ENCODE measurements at regions not wholly inside any gene's neighbourhood (a gene's known extent, or its start where the extent isn't known, plus 50 kb on each side); places are given as distances from the start of the nearest gene placed in this dataset.
A peak's percentile ranks its signal among the peaks of the same experiment; 100 is the strongest.

DNA sequence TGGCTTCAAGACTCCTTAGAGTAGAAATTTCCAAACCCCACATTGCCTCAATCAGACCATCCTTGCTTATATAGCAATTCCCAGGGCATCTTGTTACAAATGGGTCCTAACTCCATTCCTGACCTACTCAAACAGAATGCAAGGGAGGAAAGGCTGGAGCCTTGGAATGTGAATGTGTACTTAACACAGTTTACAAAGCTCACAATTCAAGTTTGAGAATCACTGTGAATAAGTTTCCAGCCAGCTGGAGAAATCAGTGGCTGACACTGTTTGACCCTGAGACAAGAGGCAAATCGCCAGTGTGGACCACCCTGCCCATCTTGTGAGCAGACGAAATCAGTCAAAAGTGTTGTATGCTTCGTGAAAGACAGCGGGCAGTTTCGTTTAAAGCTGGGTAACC lies 65.5 kb downstream of the SOWAHC start:
- Histone ChIP-seq H3K4me1 (ENCODE audit: control insufficient read depth, insufficient read depth, low read length) (no peaks in the 10 kb centered on the region), H3K27ac (ENCODE audit: low read length) (no peak overlapping the region), H3K4me3 (ENCODE audit: low read length) (no peak overlapping the region), H3K27me3 (ENCODE audit: control insufficient read depth, insufficient read depth, low read length) (no peaks in the 10 kb centered on the region), H3K9me3 (replicated peaks; ENCODE audit: control insufficient read depth, low read depth, low read length) (no peaks in the 10 kb centered on the region), H3K36me3 (ENCODE audit: control insufficient read depth, insufficient read depth, low read length) (no peaks in the 10 kb centered on the region)
- WGBS (ENCODE audit: insufficient coverage): 67% methylated on average over 1 of the region's 5 CpGs
- DNase-seq: no peak

DNA sequence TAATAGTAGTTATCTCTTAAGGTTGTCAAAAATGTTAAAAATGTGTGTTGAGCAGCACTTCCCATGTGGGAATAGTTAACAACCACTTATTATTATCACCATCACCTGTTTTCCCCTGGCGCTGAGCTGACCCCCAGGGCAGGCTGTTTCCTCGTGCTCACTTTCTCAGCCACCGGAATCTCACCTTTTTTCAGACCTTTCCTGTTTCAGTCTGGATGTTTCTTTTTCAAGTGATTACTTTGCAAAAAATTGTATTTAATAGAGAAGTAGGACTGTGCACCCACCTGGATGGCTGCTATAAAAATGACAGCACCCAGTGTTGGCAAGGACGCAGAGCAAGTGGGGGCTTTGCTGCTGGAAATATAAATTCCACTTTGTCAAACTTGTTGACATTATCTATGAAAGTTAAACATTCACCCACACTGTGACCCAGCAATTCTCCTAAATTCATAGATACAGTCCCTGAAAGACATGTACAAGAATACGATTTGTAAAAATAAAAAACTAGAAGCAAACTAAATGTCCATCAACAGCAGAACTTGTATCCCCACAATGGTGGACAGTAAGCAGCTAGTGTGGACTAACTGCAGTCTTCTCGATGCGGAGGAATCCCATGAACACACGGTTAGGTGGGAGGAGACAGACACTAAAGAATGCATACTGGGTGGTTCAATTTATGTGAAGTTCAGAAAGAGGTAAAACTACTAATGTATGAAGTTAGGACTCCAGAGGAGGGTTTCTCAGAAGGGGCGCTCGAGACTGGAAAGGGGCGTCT lies 66.5 kb downstream of the SOWAHC start:
- H3K36me3 ChIP-seq (ENCODE audit: control insufficient read depth, insufficient read depth, low read length): no peaks in the 10 kb centered on the region
- H3K27ac ChIP-seq (ENCODE audit: low read length): no peak overlapping the region
- 56% methylated on average over 3 of the region's 11 CpGs for WGBS (ENCODE audit: insufficient coverage)
- H3K4me1 ChIP-seq (ENCODE audit: control insufficient read depth, insufficient read depth, low read length): no peaks in the 10 kb centered on the region
- no peaks in the 10 kb centered on the region for H3K9me3 ChIP-seq (replicated peaks; ENCODE audit: control insufficient read depth, low read depth, low read length)
- no peak overlapping the region for H3K4me3 ChIP-seq (ENCODE audit: low read length)
- DNase-seq: no peak
- H3K27me3 ChIP-seq (ENCODE audit: control insufficient read depth, insufficient read depth, low read length): no peaks in the 10 kb centered on the region

DNA sequence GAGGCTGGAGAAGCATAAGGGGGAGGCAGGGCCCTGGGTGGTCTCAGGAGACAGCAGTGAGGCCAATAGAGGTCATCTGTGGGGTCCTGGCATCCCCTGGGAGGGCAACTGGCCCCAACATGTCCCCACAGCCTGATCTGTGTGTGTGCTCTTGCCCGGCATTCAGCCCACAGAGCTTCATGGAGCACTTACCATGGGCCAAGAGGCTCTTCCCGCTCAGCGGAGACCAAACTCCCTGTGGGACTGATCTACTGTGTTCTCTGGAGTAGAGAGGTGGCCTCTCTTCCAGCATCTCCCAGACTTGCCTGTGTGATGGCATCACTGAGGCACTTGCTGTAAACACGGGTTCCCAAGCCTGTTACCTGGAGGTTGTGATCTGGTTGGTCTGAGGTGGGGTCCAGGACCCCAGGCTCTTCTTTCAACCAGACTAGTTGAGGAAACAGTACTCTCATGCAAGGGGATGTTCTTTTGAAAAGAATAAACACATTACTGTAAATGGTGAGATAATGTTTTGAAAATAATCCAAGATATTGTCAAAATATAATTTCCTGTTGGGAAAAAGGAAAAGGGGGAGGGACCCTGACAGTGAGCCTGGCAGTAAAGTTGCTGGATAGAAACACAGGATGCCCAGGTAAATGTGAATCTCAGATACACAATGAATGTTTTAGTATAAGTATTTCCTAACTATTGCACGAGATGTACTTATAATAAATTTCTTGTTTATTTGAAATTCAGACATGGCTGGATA lies 67.6 kb downstream of the SOWAHC start:
- DNase-seq: no peak
- WGBS (ENCODE audit: insufficient coverage): no CpG with 5 or more reads among the region's 5 CpGs
- Histone ChIP-seq H3K4me3 (ENCODE audit: low read length) (no peak overlapping the region), H3K27ac (ENCODE audit: low read length) (peak overlapping the region; percentile 37), H3K36me3 (ENCODE audit: control insufficient read depth, insufficient read depth, low read length) (no peaks in the 10 kb centered on the region), H3K4me1 (ENCODE audit: control insufficient read depth, insufficient read depth, low read length) (no peaks in the 10 kb centered on the region), H3K9me3 (replicated peaks; ENCODE audit: control insufficient read depth, low read depth, low read length) (no peaks in the 10 kb centered on the region), H3K27me3 (ENCODE audit: control insufficient read depth, insufficient read depth, low read length) (no peaks in the 10 kb centered on the region)

DNA sequence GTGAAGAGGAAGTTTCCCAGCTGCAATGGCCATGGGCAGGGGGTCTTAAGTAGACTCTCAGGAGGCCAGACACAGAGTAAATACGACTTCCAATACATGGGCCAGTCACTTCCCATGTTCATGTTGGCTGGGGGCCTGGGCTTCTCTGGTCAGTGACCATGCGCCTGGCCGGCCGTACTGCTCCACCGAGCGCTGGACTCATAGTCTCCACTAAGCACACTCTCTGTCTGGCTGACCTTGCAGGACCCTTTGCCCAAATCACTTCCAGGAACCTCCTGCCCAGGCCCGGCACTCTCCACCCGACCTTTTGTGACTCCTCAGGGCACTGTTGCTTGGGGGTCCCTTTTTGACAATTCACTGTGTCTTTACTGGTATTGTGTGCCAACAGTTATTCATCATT lies 69.3 kb downstream of the SOWAHC start:
- H3K4me1 ChIP-seq (ENCODE audit: control insufficient read depth, insufficient read depth, low read length): no peaks in the 10 kb centered on the region
- H3K9me3 ChIP-seq (replicated peaks; ENCODE audit: control insufficient read depth, low read depth, low read length): no peaks in the 10 kb centered on the region
- no peak for DNase-seq
- no peak overlapping the region for H3K27ac ChIP-seq (ENCODE audit: low read length)
- no peak overlapping the region for H3K4me3 ChIP-seq (ENCODE audit: low read length)
- 46% methylated on average over 5 of the region's 8 CpGs for WGBS (ENCODE audit: insufficient coverage)
- no peaks in the 10 kb centered on the region for H3K36me3 ChIP-seq (ENCODE audit: control insufficient read depth, insufficient read depth, low read length)
- no peaks in the 10 kb centered on the region for H3K27me3 ChIP-seq (ENCODE audit: control insufficient read depth, insufficient read depth, low read length)

DNA sequence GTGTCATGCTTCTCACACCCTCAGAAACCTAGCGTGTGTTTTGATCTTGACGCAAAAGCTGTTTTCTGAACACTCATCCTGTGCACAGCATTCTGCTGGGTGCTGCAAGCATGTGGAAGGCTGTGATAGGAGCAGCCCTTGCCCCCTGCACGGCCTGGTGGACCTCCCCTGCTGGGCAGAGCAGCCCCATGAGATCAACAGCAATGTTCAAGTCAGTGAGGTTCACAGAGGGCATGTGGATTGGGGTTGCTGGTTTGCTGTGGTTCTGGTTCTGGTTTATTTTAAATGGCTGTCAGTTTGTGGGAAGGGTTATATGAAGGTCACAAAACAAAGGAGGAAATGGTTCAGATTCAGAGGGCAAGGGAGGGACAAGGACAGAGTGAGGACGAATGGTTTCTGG lies 71.3 kb downstream of the SOWAHC start:
- Histone ChIP-seq H3K27me3 (ENCODE audit: control insufficient read depth, insufficient read depth, low read length) (no peaks in the 10 kb centered on the region), H3K9me3 (replicated peaks; ENCODE audit: control insufficient read depth, low read depth, low read length) (no peaks in the 10 kb centered on the region), H3K4me1 (ENCODE audit: control insufficient read depth, insufficient read depth, low read length) (peaks cover 10% of the 10 kb centered on the region), H3K4me3 (ENCODE audit: low read length) (no peak overlapping the region), H3K27ac (ENCODE audit: low read length) (no peak overlapping the region), H3K36me3 (ENCODE audit: control insufficient read depth, insufficient read depth, low read length) (no peaks in the 10 kb centered on the region)
- DNase-seq: no peak
- 71% methylated on average over 3 of the region's 4 CpGs for WGBS (ENCODE audit: insufficient coverage)

DNA sequence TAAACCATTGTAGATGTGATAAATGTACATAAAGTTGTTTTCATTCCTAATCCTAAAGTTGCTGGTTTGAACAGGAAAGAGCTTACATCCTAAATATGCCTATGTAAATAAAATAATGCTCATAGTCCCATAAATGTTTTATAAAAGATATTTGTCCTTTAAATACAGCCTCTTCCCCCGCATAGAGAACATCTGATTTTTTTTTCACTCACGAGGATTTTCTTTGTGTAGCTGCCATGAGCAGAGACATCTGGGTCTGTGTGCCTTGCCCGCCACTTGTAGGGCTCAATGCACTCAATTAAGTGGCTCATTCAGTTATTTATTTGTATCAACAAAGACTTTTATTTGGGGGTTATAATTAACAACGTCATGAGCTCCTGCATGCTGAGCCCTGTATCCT lies 72.8 kb downstream of the SOWAHC start:
- DNase-seq: no peak
- no peak overlapping the region for H3K4me3 ChIP-seq (ENCODE audit: low read length)
- H3K36me3 ChIP-seq (ENCODE audit: control insufficient read depth, insufficient read depth, low read length): no peaks in the 10 kb centered on the region
- peaks cover 20% of the 10 kb centered on the region for H3K4me1 ChIP-seq (ENCODE audit: control insufficient read depth, insufficient read depth, low read length)
- no peaks in the 10 kb centered on the region for H3K27me3 ChIP-seq (ENCODE audit: control insufficient read depth, insufficient read depth, low read length)
- no peak overlapping the region for H3K27ac ChIP-seq (ENCODE audit: low read length)
- no CpG with 5 or more reads among the region's 4 CpGs for WGBS (ENCODE audit: insufficient coverage)
- no peaks in the 10 kb centered on the region for H3K9me3 ChIP-seq (replicated peaks; ENCODE audit: control insufficient read depth, low read depth, low read length)

DNA sequence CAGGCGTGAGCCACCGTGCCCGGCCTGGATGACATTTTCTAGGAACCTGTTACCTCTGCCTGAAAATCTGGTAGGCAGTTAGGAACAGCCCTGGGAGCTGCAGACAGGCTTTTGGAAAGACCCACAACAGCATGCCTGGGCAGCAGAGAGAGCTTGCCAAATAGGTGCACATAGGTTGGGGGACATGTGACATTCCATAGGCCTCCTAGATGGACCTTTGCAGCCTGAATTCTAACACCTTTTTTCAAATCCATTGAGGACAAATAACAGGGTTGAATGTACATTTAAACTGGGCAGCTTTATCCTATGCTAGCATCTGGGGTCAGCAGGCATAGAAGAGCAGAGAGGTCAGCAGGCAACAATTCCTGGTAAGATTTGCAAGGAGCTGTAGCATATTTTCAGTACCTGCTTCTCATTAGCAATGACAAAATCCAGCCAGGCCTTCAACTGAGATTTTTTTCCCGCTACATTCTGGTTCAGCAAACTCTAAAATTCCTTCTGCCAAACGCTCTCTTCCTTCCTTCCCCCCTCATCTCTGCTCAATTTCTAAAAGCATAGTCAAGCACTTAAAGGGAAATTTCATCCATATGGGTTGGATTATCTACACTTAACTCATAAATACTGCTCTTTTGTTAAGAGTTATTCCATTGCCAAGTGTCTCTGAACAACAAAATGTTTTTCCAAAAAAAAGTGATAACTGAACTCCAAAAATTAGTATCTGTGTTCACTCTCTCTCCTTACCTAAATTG lies 75.2 kb downstream of the SOWAHC start:
- Histone ChIP-seq H3K4me3 (ENCODE audit: low read length) (no peak overlapping the region), H3K27ac (ENCODE audit: low read length) (peak overlapping the region; percentile 45), H3K27me3 (ENCODE audit: control insufficient read depth, insufficient read depth, low read length) (no peaks in the 10 kb centered on the region), H3K4me1 (ENCODE audit: control insufficient read depth, insufficient read depth, low read length) (peaks cover 20% of the 10 kb centered on the region), H3K9me3 (replicated peaks; ENCODE audit: control insufficient read depth, low read depth, low read length) (no peaks in the 10 kb centered on the region), H3K36me3 (ENCODE audit: control insufficient read depth, insufficient read depth, low read length) (no peaks in the 10 kb centered on the region)
- peak; percentile 91 for DNase-seq
- 49% methylated on average over 4 of the region's 5 CpGs for WGBS (ENCODE audit: insufficient coverage)

DNA sequence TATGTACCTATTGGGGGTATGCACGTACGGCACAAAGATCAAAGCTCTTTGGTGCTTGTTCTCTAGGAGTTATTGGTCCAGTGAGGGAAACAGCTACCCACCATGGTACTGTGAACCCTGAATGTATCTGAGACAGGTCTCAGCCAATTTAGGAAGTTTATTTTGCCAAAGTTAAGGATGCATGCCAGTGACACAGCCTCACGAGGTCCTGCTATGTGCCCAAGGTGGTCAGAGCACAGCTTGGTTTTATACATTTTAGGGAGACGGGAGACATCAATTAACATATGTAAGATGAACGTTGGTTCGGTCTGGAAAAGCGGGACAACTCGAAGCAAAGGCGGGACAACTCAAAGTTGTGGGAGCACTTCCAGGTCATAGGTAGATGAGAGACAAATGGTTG lies 75.8 kb downstream of the SOWAHC start:
- Histone ChIP-seq H3K27me3 (ENCODE audit: control insufficient read depth, insufficient read depth, low read length) (no peaks in the 10 kb centered on the region), H3K4me1 (ENCODE audit: control insufficient read depth, insufficient read depth, low read length) (peaks cover 20% of the 10 kb centered on the region), H3K9me3 (replicated peaks; ENCODE audit: control insufficient read depth, low read depth, low read length) (no peaks in the 10 kb centered on the region), H3K36me3 (ENCODE audit: control insufficient read depth, insufficient read depth, low read length) (no peaks in the 10 kb centered on the region), H3K4me3 (ENCODE audit: low read length) (no peak overlapping the region), H3K27ac (ENCODE audit: low read length) (no peak overlapping the region)
- DNase-seq: no peak
- WGBS (ENCODE audit: insufficient coverage): 73% methylated on average over 9 of the region's 9 CpGs

DNA sequence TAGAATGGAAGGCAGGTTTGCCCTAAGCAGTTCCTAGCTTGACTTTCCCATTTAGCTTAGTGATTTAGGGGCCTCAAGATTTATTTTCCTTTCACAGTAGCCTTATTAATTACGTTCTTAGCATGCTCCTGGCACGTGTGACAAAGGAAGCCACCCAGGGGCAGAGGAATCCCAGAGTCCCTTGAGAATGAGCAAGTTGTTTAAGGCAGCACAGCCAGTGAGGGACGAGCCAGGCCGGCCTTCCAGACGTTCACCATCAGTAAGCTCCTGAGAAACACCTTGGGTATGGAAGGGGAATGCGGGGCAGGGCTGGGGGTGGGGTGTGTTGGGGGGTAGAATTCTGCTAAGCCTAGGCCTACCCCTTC lies 76.3 kb downstream of the SOWAHC start:
- no peak overlapping the region for H3K4me3 ChIP-seq (ENCODE audit: low read length)
- WGBS (ENCODE audit: insufficient coverage): 19% methylated on average over 2 of the region's 6 CpGs
- peaks cover 20% of the 10 kb centered on the region for H3K4me1 ChIP-seq (ENCODE audit: control insufficient read depth, insufficient read depth, low read length)
- no peaks in the 10 kb centered on the region for H3K27me3 ChIP-seq (ENCODE audit: control insufficient read depth, insufficient read depth, low read length)
- no peaks in the 10 kb centered on the region for H3K9me3 ChIP-seq (replicated peaks; ENCODE audit: control insufficient read depth, low read depth, low read length)
- no peak for DNase-seq
- no peaks in the 10 kb centered on the region for H3K36me3 ChIP-seq (ENCODE audit: control insufficient read depth, insufficient read depth, low read length)
- H3K27ac ChIP-seq (ENCODE audit: low read length): peak overlapping the region; percentile 7

DNA sequence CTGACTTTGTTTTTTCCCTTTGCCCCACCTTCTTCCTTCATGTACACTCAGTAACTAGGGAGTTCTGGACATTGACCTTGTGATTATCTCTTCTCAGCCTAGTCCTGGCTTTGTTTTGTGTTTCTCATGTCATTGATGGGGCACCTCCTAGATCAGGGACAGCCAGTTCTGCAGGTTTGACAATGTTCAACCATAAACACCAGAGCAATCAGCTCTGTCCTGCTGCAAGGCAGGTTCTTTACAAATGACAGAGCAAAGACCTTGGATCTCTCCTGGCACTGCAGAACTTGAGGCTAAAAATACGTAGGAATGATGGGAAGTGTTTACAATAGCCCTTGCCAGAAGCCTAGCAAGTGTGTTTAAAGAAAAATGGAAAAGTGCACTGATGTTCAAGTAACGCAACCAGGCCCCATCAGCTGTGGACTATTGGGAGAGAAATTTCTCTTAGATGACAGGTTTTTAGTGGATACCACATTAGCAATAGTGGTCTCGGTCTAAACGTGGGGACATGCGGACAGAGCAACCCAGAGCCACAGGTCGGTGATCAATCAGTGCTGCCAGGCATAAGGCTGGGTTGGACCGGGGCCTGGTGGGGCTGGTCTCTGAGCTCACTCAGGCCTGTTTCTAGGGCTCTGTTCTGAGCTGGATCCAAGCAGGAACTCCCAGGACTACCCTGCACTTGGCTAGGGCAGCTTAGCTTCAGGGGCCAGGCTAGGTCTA lies 76.8 kb downstream of the SOWAHC start:
- no peak overlapping the region for H3K4me3 ChIP-seq (ENCODE audit: low read length)
- peak; percentile 79 for DNase-seq
- no peaks in the 10 kb centered on the region for H3K27me3 ChIP-seq (ENCODE audit: control insufficient read depth, insufficient read depth, low read length)
- no peaks in the 10 kb centered on the region for H3K36me3 ChIP-seq (ENCODE audit: control insufficient read depth, insufficient read depth, low read length)
- WGBS (ENCODE audit: insufficient coverage): 33% methylated on average over 7 of the region's 7 CpGs
- H3K27ac ChIP-seq (ENCODE audit: low read length): peak overlapping the region; percentile 69
- peaks cover 20% of the 10 kb centered on the region for H3K4me1 ChIP-seq (ENCODE audit: control insufficient read depth, insufficient read depth, low read length)
- H3K9me3 ChIP-seq (replicated peaks; ENCODE audit: control insufficient read depth, low read depth, low read length): no peaks in the 10 kb centered on the region

Data from muscle of leg (tissue), 3 donors.